ENCODE measurements at regions not wholly inside any gene's neighbourhood (a gene's known extent, or its start where the extent isn't known, plus 50 kb on each side); places are given as distances from the start of the nearest gene placed in this dataset.

DNA sequence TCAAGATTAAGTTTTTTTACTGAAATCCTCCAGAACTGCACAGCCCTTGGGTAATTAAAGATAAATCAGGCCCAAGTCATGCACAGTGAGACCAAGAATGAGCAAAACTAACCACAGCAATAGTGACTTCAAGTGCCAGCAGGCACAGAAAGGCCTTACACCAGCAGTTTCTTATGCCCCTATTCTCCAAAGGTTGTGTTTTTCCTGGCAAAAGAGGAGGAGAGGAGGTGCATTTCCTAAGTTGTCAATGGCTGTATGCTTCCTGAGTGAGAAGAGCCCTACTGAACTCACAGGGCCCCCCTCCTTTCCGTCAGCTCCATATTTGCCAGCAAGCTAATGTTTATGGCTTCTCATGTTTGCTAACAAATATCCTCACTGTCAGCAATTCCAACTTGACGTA is 418.7 kb upstream of the INTU start:
- DNase-seq, result no peak
- no peaks in the 10 kb centered on the region for H3K36me3 ChIP-seq (replicated peaks; ENCODE audit: insufficient read depth, low read length)
- no peak overlapping the region for H3K27ac ChIP-seq (ENCODE audit: low read length)
- H2AFZ ChIP-seq (ENCODE audit: low read length), result no peak overlapping the region
- TF ChIP-seq CTCF (IDR thresholded peaks at IDR 0.05; ENCODE audit: low read length) (no peak), EZH2 (optimal IDR thresholded peaks at IDR 0.05; ENCODE audit: low read depth, low read length) (no peak), EZH2phosphoT487 (IDR thresholded peaks at IDR 0.05; ENCODE audit: low read length) (no peak)
- H3K4me2 ChIP-seq (ENCODE audit: low read depth, low read length), result no peak overlapping the region
- H4K20me1 ChIP-seq (ENCODE audit: insufficient read depth, low read length), result no peaks in the 10 kb centered on the region
- no peak overlapping the region for H3K9ac ChIP-seq (ENCODE audit: low read length)
- H3K4me3 ChIP-seq (ENCODE audit: low read length), result no peak overlapping the region
- no peaks in the 10 kb centered on the region for H3K79me2 ChIP-seq (ENCODE audit: low read length)
- H3K9me3 ChIP-seq (replicated peaks; ENCODE audit: insufficient read depth, low read length), result no peaks in the 10 kb centered on the region
- H3K9me2 ChIP-seq (replicated peaks; ENCODE audit: insufficient read depth, low read length), result no peaks in the 10 kb centered on the region
- H3K4me1 ChIP-seq (ENCODE audit: low read length), result no peaks in the 10 kb centered on the region
- no peaks in the 10 kb centered on the region for H3K27me3 ChIP-seq (replicated peaks; ENCODE audit: insufficient read depth, low read length)
- H3F3A ChIP-seq (ENCODE audit: insufficient read depth, low read length), result no peaks in the 10 kb centered on the region

DNA sequence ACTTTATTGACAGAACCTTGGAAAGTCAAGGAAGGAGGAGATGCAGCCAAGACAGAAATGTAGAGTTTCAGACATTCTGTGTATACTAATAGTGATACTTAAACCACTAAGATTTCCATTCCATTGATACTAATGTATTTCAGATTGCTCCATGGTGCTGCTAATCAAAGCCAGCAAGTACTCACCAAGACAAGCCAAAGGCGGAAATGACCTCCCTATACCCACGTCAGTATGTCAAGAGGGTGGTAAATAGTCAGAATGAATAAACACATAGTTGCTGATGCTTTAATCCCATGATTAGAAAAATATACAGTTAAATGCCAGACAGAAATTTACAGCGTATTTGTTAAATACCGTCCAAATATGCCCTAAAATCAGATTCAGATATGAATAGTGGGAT is 417.8 kb upstream of the INTU start:
- no peaks in the 10 kb centered on the region for H3K9me3 ChIP-seq (replicated peaks; ENCODE audit: insufficient read depth, low read length)
- no peaks in the 10 kb centered on the region for H3K27me3 ChIP-seq (replicated peaks; ENCODE audit: insufficient read depth, low read length)
- no peaks in the 10 kb centered on the region for H3K4me1 ChIP-seq (ENCODE audit: low read length)
- H4K20me1 ChIP-seq (ENCODE audit: insufficient read depth, low read length), result no peaks in the 10 kb centered on the region
- H3K4me3 ChIP-seq (ENCODE audit: low read length), result no peak overlapping the region
- H3K9ac ChIP-seq (ENCODE audit: low read length), result no peak overlapping the region
- H3K9me2 ChIP-seq (replicated peaks; ENCODE audit: insufficient read depth, low read length), result no peaks in the 10 kb centered on the region
- TF ChIP-seq EZH2phosphoT487 (IDR thresholded peaks at IDR 0.05; ENCODE audit: low read length) (no peak), EZH2 (optimal IDR thresholded peaks at IDR 0.05; ENCODE audit: low read depth, low read length) (no peak), CTCF (IDR thresholded peaks at IDR 0.05; ENCODE audit: low read length) (no peak)
- DNase-seq, result no peak
- no peaks in the 10 kb centered on the region for H3K36me3 ChIP-seq (replicated peaks; ENCODE audit: insufficient read depth, low read length)
- H3K79me2 ChIP-seq (ENCODE audit: low read length), result no peaks in the 10 kb centered on the region
- H3K27ac ChIP-seq (ENCODE audit: low read length), result no peak overlapping the region
- H3K4me2 ChIP-seq (ENCODE audit: low read depth, low read length), result no peak overlapping the region
- H2AFZ ChIP-seq (ENCODE audit: low read length), result no peak overlapping the region
- no peaks in the 10 kb centered on the region for H3F3A ChIP-seq (ENCODE audit: insufficient read depth, low read length)

DNA sequence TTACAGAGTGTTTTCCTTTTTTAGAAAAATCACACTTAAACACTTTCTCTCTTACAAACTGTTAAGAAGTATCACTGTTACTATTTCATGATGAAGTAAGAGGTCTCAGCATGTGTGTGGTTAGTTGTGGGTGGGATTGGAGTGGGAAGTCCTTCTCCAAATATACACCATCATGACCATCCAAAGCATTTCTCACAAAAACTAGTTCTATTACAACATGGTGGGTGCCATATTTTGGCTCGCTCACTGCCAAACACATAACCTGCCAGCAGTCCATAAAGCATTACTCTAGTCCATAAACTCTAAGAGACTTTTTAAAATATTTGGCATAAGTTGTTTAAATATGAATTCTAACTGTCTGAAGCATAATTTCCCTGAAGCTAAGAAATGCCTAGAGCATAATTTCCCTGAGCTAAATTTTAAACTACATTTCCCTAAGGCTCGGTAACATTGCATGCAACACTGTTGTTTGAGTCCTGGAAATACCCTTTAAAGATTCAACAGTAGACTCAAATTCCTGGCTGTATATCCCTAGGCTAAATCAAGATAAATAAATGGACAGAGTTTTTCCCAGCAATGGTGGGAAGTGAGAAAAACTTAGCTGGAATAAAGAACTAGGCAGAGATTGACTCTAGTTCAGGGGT is 415.0 kb upstream of the INTU start:
- Histone ChIP-seq H3K27ac (ENCODE audit: low read length) (no peak overlapping the region), H3K4me3 (ENCODE audit: low read length) (no peak overlapping the region), H3K36me3 (replicated peaks; ENCODE audit: insufficient read depth, low read length) (no peaks in the 10 kb centered on the region), H3K4me2 (ENCODE audit: low read depth, low read length) (no peak overlapping the region), H3K9me2 (replicated peaks; ENCODE audit: insufficient read depth, low read length) (no peaks in the 10 kb centered on the region), H4K20me1 (ENCODE audit: insufficient read depth, low read length) (no peaks in the 10 kb centered on the region), H3F3A (ENCODE audit: insufficient read depth, low read length) (no peaks in the 10 kb centered on the region), H3K9me3 (replicated peaks; ENCODE audit: insufficient read depth, low read length) (no peaks in the 10 kb centered on the region), H3K4me1 (ENCODE audit: low read length) (no peaks in the 10 kb centered on the region), H3K9ac (ENCODE audit: low read length) (no peak overlapping the region), H2AFZ (ENCODE audit: low read length) (no peak overlapping the region), H3K79me2 (ENCODE audit: low read length) (no peaks in the 10 kb centered on the region), H3K27me3 (replicated peaks; ENCODE audit: insufficient read depth, low read length) (no peaks in the 10 kb centered on the region)
- DNase-seq, result no peak
- TF ChIP-seq EZH2 (optimal IDR thresholded peaks at IDR 0.05; ENCODE audit: low read depth, low read length) (no peak), EZH2phosphoT487 (IDR thresholded peaks at IDR 0.05; ENCODE audit: low read length) (no peak), CTCF (IDR thresholded peaks at IDR 0.05; ENCODE audit: low read length) (no peak)
